ENCODE measurements at regions not wholly inside any gene's neighbourhood (a gene's known extent, or its start where the extent isn't known, plus 50 kb on each side); places are given as distances from the start of the nearest gene placed in this dataset.

DNA sequence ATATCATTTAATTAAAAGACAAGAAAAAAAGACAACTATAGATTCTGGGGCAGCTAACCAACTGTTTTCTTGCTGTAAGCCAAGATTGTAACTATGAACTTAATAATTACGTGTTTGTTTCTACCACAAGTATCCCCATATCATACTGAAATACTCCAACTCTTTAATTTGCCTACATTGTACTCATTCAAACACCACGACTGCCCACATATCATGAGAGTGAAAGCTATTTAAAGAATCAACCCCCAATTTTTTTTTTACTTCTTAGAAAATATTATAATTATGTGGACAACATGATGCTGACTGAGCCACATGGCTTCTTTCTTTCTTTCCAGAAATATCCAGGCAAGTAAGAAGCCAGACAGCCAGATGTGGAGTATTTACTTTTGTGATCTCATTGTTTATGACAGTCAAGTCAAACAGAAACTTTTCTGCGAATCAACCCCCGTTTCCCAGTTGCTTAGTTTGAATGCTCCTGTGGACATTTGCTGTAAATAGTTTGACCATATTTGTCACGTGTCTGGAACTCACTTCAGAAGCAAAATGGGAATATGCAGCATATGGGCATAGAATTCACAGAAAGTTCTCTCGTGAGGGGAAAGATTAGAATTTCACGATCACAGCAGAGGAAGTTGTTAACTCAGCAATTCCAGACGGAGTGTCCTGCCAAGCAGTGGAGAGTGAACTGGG, 126.8 kb upstream of the PSMD7 start:
- no peak for DNase-seq (ENCODE audit: low read depth in 3 of 3)

DNA sequence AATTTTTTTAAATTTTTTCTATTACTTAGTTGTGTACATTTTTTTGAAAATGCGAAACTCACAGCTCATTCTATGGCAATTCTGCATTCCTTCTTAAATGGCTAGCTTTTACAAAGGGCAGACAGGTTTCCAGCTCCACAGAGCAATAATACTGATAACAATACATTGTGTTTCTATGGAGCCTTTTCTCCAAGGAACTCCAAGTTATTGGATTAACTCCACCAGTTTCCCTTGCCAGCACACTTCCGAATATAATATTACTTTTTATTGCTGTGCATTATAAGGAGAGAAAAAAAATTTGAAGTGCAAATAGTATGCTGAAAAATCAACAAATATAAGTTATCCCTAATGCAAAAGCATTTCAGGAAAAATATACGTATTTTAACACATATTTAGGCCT, 127.5 kb upstream of the PSMD7 start:
- no peak for DNase-seq (ENCODE audit: low read depth in 3 of 3)

DNA sequence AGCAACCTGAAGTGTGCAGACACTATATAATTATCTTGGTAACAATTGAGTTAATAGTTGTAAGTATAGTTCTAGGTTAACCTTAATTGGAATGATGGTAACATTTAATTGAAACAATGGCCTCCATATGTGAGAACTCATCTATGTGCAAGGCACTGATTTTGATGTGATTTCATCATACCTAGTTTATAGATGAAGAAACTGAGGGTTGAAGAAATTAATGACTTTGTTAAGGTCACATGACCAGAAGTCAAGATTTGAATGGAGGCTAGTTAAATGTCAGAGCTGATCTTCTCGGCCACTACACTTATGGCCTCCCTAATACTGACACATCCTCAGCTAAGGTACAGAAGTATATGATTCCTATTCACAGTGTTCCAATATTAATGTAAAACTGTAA, 128.2 kb upstream of the PSMD7 start:
- DNase-seq (ENCODE audit: low read depth in 3 of 3): no peak

DNA sequence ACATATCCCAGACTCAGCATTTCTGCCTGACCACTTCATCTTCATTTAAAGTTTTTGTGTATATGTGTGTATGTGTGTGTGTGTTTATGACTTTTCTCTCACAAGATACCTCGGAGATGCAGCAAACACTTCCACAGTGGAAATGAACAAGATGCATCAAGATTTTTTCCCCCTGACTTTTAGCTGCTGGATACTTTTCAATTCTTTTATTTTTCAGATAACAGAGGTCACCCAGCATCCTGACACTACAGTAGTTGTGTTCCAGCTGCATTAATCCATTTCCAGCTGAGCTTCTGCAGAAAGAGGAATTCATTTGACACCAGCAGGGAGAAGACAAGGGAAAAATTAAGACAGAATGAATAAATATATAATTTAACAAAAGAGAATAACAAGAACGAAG, 130.2 kb upstream of the PSMD7 start:
- no peak for DNase-seq (ENCODE audit: low read depth in 3 of 3)

DNA sequence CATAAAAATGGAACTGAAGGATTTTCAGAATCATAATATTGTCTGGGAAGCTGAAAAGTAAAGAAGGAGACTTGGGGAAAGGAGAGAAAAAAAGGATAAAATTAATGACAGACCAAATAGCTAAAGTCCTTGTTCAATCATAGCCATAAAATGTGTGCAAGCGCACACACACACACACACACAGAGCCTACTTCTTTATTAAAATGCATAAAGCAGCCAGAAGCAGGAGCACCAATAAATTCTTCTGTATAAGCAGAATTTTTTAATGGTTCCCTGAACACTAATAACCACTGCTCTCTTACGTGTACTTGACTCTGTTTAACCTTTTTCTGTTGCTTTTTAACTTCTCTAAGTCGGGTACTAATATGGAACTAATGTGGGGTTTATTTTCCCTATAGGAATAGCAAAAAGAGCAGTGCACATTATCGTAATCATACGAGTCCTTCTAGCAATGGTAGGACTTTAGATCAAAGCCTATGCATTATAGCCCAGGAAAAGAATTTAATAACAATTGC, 131.0 kb upstream of the PSMD7 start:
- no peak for DNase-seq (ENCODE audit: low read depth in 3 of 3)

DNA sequence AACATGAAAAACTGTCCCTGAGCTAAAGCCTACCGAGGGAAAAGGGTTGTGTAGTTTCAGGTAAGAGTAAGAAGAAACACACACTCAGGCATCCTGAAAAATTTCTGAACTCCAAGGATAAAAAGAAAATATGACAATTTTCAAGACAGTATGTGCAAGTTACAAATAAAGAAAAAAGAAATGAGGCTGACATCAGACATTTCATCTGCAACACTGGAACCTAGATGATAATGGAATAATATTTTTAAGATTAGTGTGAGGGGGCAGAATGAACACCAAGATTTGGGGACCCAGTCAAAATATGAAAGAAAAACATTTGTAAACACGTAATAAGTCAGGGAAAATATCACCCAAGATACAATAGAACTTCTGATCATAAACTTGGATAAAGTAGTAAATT, 135.9 kb upstream of the PSMD7 start:
- no peak for DNase-seq (ENCODE audit: low read depth in 3 of 3)

DNA sequence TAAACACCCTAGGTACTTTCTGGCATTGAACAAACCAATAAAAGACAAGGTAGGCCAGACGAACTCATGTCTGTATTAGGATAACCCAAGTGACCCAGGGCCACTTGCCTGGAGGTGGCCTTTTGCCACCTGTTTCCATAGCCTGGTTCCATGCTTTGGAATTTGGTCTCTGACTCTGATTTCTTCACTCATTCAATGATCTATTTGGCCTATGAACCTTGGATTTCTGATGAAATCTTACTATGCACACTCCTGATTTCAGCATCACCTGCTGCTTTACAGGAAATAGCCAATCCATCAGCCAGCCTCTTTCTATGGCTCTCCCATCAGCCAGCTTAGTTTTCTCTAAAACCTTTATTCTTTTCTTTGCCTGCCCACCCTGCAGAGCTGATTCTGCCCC, 142.8 kb upstream of the PSMD7 start:
- no peak for DNase-seq (ENCODE audit: low read depth in 3 of 3)

DNA sequence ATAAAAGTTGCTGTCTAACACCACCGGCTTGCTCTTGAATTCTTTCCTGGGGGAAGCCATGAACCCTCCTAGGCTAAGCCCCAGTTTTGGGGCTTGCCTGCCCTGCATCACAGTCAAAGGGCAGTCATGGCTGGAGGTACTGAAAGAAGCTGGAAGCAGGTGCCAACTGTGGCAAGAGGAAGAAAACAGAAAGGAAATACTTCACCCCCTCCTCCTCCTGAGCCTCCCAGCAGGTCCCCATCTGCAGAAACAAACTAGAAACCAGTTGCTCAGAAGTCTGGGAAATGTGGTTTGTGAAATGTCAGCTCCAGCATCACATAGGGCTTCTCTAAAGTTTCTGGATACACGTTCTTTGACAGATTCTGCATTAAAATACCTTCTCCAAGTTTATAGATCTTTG, 150.0 kb upstream of the PSMD7 start:
- DNase-seq (ENCODE audit: low read depth in 3 of 3): no peak

DNA sequence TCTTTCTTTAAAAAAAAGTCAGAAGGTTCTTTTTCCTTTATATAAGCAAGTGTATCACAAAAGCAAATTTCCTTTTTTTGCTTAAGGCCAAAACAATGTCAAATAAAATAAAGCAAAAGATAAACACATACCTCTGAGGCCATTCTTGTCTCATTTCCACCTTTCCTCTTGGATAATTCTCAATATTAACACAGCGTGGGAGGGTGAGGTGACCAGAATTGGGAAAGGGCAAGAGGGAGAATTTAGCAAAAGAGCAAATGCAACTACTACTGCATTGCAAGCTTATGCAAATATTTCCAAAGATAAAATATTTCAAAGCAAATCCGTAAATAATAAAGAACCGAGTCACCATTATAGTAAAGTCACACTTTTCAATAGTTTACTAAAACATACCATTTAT, 153.4 kb upstream of the PSMD7 start:
- no peak for DNase-seq (ENCODE audit: low read depth in 3 of 3)

DNA sequence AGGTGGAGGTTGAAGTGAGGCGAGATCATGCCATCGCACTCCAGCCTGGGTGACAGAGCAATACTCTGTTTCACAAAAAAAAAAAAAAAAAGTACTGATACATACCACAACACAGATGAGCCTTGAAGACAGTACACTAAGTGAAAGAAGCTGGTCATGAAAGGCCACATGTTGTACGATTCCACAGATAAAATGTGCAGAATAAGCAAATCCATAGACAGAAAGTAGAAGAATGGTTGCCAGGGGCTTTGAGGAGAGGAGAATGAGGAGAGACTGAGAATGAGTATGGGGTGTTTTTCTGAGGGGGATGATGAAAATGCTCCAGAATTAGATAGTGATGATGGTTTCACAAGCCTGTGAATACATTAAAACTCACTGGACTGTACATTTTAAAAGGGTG, 155.6 kb upstream of the PSMD7 start:
- DNase-seq (ENCODE audit: low read depth in 3 of 3): no peak

DNA sequence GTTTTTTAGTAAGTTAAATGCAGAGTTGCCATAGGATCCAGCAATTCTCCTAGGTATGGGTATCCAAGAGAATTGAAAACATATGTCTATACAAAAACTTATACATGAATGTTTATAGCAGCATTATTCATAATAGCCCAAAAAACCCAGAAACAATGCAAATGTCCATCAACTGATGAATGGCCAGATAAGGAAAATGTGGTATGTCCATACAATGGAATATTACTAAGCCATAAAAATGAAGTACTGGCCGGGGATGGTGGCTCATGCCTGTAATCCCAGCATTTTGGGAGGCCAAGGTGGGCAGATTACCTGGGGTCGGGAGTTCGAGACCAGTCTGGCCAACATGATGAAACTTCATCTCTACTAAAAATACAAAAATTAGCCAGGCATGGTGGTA, 156.1 kb upstream of the PSMD7 start:
- no peak for DNase-seq (ENCODE audit: low read depth in 3 of 3)

DNA sequence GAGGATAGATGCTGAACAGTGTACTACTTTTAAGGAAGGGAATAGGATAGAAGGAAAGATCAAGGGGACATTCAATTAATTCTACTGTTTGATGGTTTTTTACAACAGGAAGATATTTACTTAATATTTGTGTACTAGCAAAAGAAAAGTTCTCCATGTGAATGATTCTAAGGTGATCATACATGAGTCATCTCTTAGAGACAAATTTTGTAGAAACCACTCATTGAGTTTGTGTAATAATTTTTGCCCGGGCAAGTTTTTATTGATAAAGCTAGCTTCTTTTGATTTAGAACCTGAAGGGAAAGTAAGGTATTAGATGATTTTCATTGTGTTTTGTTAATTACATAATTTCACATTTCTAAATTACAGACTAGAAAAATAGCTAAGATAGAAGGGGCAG, 172.8 kb upstream of the PSMD7 start:
- no peak for DNase-seq (ENCODE audit: low read depth in 3 of 3)

DNA sequence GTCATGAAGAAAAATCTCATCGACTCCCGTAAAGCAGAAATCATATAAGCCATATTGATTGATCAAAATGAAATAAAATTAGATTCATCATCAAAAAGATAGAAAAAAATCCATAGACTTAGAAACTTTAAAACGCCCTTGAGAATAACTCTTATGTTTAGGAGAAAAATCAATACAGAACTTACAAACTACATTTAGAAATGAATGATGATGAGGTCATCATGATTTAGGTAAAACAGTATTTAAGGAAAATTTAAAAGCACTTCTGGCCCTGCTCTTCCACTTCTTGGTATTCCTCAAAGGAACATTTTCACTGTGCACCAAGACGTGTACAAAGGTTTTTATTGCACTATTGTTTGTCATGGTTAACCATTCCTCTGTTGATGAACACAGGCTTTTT, 173.4 kb upstream of the PSMD7 start:
- DNase-seq (ENCODE audit: low read depth in 3 of 3): no peak

DNA sequence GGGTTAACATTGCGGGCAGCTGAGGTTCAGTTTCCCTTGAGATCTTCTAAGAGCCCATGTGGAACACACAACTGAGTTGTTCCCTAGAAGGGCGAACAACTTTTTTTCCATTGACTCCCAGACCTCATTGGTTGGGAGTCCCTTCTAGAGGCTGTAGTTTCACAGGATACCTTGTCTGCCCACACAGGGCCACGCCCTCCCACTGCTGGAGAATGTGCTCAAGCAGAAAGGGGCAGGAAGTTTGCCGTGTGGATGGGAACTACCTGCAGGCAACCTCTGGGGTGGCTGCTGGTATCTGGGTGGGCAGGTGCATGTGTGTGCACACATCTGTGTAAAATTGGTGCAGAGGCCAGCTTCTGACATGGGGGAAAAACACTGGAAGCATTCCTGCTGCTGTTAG, 178.8 kb upstream of the PSMD7 start:
- DNase-seq (ENCODE audit: low read depth in 3 of 3): no peak

DNA sequence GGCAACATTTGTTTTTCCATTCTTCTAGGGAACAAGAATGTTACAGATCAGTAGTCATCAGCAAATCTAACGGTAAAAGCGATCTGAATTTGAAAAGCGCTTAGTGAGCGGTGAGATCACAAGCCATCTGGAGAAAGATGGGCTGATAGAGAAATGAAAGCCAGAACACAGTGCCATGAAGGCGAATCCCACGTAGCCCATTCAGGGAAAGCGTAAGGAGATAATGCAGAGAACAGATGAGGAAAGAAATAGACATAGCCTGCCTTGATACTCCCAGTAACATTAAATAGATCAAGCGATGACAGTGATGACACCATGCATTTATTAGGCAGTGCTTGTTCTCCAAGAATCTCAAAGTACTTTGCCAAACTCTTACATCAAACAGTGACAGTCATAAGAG, 183.1 kb upstream of the PSMD7 start:
- no peak for DNase-seq (ENCODE audit: low read depth in 3 of 3)

DNA sequence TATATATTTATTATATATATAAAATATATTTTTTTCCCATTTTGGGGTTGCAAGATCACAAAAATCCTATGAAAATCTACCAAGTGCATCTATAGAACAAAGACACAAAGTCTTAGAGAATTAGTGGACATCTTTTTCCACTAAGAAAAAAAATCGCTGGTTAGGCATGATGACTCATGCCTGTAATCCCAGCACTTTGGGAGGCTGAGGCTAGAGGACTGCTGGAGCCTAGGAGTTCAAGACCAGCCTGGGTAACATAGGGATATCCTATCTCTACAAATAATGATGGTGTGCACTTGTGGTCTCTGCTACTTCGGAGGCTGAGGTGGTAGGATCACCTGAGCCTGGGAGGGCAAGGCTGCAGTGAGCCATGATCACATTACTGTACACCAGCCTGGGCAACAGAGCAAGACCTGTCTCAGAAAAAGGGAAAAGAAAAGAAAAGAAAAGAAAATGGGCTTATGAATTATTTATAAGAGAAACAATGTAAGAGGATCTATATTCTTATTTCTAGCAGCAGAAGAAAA, 185.1 kb upstream of the PSMD7 start:
- DNase-seq (ENCODE audit: low read depth in 3 of 3): no peak

DNA sequence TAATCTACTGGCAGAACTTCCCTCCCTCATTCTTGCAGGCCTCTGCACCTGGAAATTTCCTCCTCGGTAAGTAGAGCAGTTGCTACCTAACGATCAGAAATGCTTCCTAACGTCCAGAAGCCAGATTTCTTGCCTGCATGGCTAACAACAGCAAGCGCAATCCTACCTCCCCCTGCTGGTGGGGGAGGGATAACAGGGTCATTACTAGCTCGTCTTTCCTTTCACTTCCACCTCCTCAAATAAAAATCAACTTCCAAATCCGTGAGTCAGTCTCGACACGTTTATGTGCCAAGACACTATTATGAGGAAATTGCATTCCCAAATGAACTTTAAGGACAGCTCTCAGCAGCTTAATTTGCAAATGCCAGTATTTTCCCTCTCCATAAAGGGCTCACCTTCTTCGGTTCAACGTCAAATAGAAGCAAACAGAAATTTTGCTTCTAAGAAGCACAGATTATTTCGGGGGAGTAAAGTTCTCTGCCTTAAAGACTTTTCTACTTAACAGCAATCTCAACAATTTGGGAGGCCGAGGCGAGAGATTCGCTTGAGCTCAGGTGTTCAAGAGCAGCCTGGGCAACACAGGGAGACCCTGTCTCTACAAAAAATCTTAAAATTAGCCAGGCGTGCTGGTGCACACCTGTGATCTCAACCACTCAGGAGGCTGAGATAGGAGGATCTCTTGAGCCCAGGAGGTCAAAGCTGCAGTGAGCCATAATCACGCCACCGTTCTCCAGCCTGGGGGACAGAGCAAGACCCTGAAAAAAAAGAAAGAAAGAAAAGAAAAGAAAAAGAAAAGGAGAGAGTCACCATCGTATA, 188.6 kb upstream of the PSMD7 start:
- DNase-seq (ENCODE audit: low read depth in 3 of 3): peak; percentile 1 to 41 (median 15)

DNA sequence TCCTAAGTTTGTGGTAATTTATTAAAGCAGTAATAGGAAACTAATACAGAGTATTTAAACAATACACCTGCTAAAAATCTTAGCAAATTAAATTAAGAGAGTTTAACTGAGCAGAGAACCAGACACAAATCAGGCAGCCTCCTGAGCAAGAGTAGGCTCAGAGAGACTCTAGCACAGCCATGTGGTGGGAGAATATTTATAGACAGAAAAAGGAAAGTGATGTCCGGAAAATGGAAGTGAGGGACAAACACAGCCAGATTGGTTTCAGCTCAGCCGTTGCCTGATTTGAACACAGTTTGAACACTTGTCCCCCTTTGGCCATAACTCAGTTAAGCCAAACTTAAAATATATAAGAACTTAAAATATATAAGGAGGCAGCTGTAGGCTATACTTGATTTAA, 192.6 kb upstream of the PSMD7 start:
- no peak for DNase-seq (ENCODE audit: low read depth in 3 of 3)

DNA sequence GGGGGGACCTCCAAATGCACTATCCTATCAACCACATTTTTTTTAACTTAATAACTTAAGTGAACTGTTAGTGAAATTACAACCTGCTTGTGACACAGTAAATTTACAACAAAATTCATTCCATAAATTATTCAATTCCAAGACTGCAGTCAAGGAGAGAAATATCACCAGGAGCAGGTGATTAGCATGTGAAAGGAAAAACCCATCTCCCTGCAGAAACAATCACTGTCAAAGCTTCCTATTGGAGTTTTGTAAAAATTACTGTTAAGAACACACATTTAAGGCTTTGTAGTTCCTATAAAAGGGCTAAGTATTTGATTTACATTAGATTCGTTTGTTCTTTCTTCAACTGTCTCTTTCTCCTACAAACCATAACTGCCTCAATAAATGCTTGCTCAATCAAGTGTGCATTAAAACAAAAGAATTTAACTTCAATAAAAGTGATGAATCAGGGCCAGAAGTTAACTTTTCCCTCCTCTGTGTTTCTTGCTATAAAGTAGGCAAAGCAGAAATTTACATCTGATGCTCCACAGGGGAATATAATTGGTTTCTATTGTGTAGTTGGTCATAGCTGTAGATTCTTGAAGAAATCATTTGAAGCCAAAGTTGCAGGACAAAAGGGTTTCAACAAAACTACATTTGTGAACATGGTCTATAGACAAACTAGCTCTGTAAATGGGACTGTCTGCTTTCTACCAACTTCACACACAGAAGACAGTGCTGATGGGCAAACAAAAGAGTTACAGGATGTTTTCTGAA, 195.1 kb upstream of the PSMD7 start:
- no peak for DNase-seq (ENCODE audit: low read depth in 3 of 3)

DNA sequence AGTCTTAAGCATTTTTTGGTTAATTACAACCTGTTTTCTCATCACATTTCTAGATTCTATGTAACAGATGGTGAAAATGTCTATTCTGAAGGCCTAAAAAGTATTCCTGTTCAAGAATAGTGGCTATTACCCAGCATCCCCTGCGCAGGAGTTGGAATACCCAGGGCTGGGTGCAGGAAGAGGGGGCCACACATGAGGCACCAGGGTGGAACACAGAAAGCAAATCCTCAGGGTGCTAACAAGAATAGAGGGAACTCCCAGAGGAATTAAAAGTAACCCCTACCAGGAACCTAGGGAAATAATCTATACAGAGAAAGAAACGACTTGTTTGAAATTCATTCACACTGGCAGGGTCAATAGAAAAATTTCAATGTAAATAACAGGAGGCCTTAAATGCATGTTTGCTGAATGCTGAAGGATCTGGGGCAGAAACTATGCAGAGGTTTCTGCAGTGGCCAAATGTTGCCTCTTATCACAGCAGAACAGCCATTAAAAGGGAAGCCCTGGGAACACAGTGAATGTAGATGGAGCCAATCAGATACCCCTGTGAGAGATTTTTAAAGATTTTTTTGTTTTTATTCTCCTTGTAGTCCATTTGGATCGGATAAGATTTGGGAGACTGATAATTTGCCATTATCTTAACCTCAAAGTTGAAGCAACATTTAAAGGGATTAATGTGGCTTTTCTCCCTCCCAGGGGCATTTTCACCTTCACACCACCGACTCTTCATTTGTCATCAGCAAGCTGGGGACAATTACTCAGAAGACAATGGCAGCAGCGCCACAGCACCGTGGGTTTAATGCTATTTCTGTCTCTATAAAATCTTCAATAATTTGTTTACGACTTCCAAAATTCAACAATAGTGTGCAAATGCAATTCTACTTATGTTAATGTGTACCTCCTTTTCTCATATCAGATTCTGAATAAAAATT, 196.0 kb upstream of the PSMD7 start:
- DNase-seq (ENCODE audit: low read depth in 3 of 3): no peak

DNA sequence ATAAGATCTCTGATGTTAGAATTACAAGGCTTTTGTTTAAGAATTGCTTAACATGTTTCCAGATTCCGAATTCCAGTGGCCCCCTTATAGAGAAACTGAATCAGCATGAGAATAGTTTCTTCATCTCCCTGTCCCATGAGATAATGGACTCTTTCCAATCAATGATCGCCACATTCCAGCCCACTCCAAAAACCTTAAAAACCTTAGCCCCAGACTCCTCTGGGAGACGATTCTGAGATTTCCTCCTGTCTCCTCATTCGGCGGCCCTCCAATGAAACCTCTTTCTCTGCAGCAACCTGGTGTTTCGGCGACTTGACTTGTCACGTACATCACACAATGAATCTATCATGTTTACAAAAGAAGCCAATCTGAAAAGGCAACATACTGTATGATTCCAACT, 197.1 kb upstream of the PSMD7 start:
- no peak for DNase-seq (ENCODE audit: low read depth in 3 of 3)

Data from stimulated activated CD4-positive, alpha-beta T cell treated with anti-CD3 and anti-CD28 coated beads, TNF-alpha, amount 100 ng/mL, for 48 hours (primary cell).